HG03139 (cell line): ENCODE measurements at regions not wholly inside any gene's neighbourhood (a gene's known extent, or its start where the extent isn't known, plus 50 kb on each side); places are given as distances from the start of the nearest gene placed in this dataset.
"Not testable (repeated sequence)": the region's sequence is repeated elsewhere in the genome, so short reads cannot be mapped to it uniquely, and the experiment has no call there.

Experiments
- ATAC-seq: cut with Tn5 transposase; IDR thresholded peaks from one replicate; pipeline ENCODE4 v1.9.1; 2021; ENCODE audit not compliant: unreplicated experiment

DNA sequence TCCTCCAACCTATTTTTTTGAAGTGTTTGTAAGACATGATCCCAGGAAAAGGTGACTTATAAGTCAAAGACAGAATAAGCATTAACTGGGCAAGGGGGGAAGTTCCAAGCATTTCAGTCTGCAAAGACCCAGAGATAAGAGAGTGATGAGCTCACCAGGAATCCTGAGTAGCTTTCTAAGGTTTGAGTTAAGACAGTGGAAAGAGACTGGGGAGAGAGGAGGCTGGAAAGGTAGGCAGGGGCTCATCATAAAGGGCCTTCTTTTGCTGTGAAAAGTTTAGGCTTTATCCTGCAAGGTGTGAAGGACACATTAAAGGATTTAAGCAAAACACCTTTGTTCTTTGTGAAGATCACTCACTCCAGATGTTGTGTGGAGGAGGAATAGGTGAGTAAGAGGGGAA is 438.8 kb downstream of the CHL1 start:
- ATAC-seq, result no peak

DNA sequence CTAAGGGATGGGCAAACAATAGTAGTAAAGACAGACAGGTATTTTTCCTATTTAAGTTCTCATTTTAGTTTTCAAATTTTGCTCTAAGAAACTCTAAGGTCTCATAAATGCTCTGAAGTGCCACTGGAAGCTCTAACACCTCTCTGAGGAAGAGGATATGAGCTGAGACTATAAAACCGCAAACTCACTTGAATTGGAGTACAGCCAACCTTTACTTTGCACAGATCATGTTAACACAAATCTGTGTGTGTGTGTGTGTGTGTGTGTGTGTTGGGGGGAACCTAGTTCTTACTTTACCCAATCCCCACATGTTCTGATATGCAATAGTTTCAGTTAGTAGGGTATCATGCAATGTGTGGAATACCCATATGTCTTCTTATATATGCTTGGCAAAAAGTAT is 446.8 kb downstream of the CHL1 start:
- no peak for ATAC-seq

DNA sequence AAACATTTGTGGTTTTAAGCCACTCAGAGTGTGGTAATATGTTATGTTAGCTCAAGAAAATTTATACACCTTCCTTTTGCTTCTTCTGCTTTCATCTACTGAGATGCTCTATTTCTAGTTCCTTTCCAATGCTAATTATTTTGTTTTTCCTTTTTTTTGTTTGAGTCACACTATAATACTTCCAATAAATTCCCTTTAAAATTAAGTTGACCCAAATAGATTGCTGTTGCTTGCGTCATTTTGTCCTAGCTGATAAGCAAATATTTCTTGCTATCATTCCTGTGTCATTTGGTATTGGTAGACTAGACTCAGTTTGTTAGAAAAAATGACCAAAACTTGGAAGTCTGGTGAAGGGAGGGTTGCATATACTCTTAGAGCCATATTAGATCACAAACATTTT is 437.0 kb upstream of the CNTN6 start:
- ATAC-seq, result no peak

DNA sequence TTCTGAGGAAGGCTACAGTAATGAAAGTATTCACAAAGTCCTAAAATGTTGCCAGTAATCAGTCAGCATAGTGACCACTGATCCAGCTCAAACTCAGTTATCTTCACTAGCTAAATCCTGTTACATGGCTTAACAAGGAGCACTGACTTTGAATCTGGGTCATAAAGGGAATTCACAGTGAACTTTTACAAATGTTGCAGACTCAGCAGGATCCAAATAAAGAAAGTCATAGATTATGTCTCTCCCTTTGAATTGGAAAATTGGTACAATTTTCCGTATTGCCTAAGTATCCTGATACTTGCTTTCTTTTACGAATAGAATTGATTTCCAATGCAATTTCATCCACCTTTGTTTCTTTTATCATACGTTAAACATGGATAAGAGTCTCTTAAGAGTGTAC is 431.5 kb upstream of the CNTN6 start:
- no peak for ATAC-seq

DNA sequence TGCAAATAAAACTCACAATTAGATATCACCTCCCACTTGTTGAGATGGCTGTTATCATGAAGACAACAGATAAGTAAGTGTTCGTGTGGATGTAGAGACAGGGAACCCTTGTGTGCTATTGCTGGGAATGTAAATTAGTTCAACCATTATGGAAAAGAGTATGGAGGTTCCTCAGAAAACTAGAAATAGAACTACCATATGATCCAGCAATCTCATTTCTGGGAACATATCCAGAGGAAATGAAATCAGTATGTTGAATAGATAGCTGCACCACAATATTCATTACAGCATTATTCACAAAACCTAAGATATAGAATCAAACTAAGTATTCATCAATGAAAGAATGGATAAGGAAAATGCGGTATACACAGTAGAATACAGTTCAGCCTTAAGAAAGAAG is 418.7 kb upstream of the CNTN6 start:
- ATAC-seq, result no peak

DNA sequence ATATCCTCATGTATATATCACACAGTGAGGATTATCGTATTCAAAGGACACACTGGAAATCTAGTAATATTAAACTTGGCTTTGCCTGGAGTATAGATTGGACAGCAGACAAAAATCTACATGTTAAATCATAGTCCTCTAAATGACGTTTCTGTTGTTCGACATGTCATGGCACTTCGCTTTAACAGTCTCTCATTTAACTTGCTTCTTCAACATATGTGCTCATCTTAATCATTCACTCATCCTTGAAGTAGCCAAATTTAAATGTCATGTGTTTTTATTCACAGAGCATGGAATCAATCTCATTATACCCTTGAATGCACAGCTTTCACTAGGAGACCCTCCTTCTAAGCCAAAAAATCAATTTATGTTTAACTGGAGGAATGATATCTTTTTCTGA is 417.0 kb upstream of the CNTN6 start:
- no peak for ATAC-seq

DNA sequence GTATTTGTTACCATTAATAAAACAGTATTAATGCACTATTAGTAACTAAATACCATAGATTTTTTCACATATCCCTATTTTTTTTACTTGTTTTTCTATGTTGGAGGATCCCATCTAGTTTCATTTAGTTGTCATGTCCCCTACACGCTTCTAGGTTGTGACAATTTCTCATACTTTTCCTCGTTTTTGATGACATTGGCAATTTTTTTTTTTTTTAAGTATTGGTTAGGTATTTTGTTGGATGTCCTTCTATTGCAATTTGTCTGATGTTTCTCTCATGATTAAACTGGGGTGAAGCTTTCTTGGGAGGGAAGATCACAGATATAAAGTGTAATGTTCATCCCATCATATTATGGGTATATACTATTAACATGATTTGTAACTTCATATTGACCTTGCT is 409.1 kb upstream of the CNTN6 start:
- ATAC-seq, result no peak

DNA sequence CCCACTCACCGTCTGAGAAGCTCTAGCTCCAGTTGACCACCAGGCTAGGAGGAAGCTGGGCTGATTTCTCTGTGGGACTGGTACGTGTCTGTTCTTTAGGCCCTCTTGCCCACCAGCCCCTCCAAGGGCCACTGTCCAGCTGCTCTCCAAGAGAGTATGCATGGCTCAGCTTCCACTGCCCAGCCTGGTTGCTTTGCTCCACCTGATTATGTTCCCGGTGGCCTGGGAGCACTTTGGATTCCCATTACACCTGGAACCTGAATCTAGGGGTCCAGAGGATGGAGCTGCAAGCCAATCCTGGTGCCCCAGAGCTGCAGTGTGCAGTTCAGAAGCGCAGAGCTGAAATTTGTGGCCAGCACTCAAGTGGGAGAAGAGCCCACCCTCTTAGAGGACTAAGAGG is 402.1 kb upstream of the CNTN6 start:
- ATAC-seq, result no peak

DNA sequence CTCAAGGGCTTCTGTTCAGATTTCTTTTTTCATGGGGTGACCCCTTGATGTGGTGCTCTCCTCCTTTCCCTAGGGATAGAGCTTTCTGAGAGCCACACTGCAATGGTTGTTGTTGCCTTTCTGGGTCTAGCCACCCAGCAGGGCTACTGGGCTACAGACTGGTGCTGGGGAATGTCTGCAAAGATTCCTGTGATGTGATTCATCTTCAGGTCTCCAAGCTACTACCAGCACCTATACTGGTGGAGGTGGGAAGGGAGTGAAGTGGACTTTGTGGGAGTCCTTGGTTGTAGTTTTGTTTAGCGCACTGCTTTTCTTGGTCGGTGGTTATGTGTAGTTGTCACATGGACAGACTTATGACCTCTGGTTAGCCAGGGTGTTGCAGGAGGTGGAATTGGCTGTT is 392.3 kb upstream of the CNTN6 start:
- no peak for ATAC-seq

DNA sequence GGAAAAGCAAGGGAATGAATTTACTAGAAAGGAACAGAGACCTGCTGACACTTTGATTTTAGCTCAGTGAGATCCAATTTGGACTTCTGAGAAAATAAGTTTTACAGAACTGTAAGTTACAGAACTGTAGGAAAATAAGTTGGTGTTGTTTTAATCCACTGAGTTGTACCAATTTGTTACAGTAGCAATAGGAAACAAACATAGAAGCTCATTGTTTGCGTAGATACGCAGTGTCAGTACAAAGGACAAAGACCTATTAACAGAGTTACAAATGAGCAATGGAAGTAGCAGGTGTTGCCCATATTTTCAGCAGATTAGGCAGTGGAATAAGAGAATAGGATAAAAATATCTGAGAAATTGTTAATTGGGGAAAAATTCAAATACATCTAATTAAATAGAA is 385.8 kb upstream of the CNTN6 start:
- no peak for ATAC-seq

DNA sequence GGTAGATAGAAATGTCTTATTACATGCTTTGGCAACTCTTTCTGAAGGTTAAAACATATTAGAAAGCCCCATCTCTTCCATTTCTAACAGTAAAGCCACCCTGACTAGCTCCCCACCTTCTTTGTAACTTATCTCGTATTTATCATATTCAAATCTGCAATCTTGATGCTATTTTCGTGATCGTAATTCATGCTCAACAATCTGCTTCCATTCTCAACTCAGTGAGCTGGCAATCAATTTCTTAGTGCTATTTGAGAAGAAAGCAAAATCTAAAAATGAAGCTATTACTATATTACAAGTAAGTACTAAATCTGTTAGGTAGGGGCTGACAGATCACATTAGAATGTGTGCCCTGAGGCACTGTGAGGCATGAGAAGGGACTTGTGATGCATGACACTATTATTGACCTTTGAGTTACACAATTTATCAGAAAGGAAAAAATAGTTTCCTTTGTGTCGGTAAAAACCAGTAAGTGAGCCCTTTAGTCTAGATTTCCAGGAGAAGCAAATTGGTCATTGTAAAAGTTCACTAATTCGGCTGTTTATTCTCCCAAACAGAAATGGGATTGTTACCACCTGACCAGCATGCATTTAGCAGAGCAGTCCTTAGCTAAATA is 379.7 kb upstream of the CNTN6 start:
- no peak for ATAC-seq

DNA sequence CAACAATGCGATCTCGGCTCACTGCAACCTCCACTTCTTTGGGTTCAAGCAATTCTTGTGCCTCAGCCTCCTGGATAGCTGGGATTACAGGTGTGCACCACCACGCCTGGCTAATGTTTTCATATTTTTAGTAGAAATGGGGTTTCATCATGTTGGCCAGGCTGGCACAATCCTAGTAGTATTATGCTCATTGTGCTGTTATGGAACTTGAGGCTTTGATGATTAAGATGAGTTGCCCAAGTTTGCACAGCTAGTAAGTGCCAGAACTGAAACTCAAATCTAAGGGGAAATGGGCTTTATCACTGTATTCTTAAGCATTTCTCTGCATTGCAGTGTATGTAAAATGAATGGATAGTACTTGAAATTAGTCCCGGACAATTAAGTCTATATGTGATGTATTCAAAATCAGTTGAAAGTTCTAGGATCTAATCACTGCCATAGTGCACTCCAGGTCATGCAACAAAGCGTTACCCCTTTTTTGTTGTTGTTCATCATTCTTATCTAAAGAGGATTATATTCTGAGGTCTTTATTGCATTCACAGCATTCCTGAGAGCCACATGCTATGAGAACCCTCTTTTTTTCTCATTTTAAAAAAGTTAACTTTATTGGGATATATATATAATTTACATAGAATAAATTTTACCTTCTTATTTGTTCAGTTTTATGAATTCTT is 378.7 kb upstream of the CNTN6 start:
- ATAC-seq, result no peak

DNA sequence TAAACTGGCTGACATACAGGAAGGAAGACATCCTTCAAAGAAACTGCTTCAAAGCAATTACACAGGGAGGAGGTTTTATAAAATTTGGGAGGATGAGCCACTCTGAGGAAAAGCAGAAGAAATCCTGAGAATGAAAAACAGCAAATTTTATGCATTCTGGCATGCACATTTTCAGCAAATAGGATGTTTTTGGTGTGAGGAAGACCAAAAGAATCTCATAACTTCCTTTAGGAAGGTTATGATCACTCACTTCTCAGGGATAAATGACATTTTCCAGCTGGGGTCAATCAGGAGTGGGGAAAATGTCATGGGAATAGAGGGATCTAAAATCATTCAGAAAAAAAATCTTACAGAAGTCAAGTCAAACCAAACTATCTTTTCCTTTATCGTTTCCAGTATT is 371.7 kb upstream of the CNTN6 start:
- no peak for ATAC-seq

DNA sequence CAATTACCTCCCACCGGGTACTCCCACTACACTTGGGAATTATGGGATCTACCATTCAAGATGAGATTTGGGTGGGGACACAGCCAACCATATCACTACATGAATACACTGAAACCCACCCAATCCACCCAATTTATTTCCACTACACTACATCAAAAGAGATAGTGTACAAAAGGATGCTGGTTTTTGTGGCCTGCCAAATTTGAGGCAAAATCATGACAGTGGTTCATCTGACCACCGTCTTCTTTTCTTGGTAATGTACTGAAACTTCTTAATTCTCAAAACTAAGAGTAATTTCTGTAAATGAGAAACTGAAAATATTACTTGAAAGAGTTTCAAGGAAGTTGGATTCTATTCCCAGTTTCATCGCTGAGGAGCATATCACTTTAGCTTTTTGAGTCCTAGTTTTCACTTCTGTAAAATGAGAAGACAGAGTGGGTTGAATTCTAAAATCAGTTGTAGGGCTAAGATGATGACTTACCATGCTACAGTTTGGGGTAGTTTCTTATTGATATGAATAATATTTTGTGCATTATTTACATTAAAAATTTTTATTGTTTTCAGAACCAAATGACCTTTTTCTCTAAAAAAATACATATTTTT is 360.4 kb upstream of the CNTN6 start:
- no peak for ATAC-seq

DNA sequence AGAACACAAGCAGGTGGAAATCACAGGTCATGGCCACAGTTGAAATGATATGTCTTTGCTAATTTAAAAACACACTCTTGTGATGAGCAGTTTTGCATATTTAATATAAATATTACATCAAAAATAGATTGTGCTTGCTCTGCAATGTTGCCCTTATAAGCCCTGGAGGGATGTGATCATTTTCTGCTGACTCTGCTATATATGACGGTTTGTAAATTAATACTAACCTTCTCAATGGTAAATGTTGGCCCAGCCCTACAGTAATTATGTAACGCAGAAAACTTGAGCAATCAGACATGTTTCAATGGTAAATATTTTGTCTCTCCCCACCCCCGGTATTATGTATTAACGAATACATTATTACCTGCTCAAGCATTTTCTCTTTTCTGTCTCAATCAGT is 359.5 kb upstream of the CNTN6 start:
- ATAC-seq, result no peak

DNA sequence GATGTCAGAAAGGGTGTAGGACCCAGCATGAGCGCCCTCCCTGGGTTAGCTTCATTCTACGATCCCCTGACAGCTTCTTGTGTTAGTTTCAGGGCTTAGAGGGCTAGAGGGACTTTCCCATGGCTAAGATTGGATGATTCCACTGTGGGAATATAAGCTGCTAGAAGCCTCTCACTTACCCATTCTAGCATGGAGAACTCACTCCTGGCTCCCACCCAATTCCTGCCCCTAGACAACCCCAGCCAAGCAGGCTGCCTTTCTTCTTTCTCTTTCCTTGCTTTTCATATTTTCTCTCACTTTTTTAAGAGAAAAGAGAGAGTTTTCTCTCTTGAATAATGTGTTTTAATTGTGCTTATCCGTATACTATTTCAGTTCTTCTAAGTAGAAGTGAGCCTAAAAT is 335.1 kb upstream of the CNTN6 start:
- ATAC-seq, result no peak

DNA sequence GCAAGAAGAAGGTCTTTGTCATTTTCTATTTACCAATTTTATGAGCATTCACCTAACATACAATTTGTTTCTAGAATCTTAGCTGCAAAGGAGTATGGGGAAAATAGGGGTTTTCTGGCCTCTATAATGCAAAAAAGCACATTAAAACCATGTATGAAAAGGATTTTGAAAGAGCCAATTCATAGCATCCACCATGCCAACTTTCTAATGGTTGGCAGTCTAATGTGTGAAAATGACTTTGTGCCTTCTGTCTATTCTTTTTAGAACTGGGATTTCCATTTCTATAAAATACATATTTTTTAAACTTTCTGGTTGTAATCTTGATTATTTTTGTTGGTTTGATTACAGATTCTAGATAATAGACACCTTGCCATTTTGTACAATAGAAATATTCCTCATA is 333.7 kb upstream of the CNTN6 start:
- no peak for ATAC-seq

DNA sequence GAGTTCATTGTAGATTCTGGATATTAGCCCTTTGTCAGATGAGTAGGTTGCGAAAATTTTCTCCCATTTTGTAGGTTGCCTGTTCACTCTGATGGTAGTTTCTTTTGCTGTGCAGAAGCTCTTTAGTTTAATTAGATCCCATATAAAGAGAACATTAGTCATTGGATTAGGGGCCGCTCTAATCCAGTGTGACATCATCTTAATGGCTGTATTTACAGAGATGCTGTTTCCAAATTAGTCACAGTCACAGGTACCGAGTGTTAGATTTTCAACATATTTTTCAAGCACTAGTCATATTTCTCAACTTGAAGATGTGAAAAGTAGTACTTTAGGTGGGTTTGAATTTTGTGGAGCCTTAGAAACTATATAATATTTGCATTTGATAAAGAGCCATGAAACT is 319.4 kb upstream of the CNTN6 start:
- not testable (repeated sequence) for ATAC-seq

DNA sequence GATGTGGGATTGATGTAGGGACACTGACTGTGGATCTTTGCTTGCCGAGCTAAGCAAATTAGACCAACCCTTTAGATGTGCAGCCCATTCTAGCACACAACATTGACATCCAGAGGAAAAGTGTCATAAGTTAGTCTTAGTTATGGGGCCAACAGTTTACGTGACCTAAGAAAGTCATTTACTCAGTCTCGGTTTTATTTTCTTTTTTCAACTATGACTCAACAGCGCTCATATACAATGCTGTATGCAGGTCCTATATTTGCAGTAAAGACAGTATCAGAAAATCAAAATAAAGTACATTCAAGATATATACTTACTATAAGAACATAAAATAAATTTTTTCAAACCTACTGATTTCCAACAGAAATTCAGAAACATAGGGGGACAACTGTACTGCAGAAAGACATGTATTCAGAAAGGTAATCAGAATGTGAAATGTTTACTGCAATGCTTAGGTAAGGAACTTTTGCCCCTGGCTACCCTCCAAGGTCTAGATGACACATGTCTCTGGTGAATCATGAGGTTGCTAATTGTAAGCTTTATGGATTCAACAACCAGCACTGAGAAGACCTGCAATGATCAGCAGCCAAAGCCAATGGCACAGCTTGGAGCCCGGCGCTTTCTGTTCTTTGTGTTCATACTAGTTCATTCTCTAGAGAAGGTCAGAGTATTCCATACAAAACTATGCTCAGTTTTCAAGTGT is 317.5 kb upstream of the CNTN6 start:
- ATAC-seq, result no peak

DNA sequence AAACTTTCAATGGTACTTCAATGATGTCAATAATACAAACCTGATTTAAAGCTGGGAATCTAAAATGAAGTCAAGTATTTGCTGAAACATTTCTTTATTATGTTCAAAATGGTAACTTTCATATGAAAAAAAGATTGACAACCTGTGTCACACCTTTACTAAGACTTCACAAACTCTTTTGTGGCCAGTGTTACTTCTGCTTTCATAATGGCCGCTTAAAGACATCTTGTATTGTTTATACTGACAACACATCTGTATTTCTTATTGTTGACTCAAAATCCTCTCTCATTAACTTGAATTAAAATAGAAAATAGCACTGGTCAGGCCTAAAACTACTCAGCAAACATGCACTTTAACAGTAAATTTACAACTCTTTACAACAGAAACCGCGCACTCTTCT is 312.3 kb upstream of the CNTN6 start:
- ATAC-seq, result no peak

DNA sequence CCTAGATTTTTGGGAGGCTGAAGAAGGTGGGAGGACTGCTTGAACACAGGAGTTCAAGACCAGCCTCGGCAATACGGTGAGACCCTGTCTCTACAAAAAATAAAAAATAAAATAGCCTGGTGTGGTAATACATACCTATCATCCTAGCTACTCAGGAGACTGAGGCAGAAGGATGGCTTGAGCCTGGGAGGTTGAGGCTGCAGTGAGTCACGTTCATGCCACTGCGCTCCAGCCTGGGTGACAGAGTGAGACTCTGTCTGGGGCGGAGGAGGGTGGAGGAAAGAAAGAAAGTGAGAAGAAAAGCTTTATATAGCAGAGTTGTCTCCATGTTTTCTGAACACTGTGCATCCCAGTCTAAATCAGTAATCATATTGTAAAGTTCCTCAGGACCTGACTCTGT is 301.4 kb upstream of the CNTN6 start:
- no peak for ATAC-seq

DNA sequence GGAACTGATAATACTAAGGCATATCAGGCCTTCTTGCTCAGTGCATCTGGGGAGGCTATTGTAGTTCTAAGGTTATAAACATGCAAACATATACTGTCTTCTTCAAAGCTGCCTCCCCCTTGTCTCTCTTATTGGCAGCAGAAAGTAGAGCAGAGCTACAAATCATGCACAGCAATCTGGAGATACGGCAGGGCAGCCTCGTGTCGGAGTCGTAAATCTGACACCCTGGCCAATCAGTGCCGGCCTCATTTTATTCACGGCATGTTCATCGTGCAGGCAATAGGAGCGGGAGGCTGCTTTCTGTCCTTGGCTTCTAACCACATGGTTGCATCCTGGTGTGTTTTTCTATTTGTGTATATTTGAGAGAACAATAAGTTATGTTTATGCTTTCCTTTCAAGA is 300.2 kb upstream of the CNTN6 start:
- ATAC-seq, result no peak
